ENCODE measurements at regions not wholly inside any gene's neighbourhood (a gene's known extent, or its start where the extent isn't known, plus 50 kb on each side); places are given as distances from the start of the nearest gene placed in this dataset.

DNA sequence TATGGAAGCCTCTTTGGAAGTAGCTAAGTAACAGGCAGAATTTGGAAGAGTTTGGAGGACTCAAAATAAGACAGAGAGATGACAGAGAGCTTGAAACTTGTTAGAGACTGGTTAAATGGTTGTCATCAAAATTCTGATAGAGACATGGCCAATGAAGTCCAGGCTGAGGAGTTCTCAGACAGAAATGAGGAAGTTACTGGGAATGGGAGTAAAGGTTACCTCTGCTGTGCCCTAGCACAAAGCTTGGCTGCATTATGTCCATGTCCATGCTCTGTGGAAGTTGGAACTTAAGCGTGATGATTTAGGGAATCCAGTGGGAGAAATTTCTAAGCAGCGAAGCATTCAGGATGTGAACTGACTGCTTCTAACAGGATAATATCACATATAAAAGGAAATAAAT, 146.2 kb upstream of the NDST4 start:
- Mint-ChIP-seq H3K27ac (ENCODE audit: unreplicated experiment) (no peak overlapping the region), H3K36me3 (ENCODE audit: insufficient read depth, unreplicated experiment) (no peaks in the 10 kb centered on the region), H3K4me1 (ENCODE audit: low read depth, unreplicated experiment) (no peaks in the 10 kb centered on the region), H3K9me3 (ENCODE audit: unreplicated experiment) (no peaks in the 10 kb centered on the region), H3K4me3 (ENCODE audit: unreplicated experiment) (no peak overlapping the region), H3K27me3 (ENCODE audit: insufficient read depth, unreplicated experiment) (no peaks in the 10 kb centered on the region)
- Histone ChIP-seq H3K9me3 (no peaks in the 10 kb centered on the region), H3K36me3 (ENCODE audit: control insufficient read depth, insufficient read depth, low read length) (no peaks in the 10 kb centered on the region), H3K27me3 (replicated peaks; ENCODE audit: control insufficient read depth, insufficient read depth, low read length) (no peaks in the 10 kb centered on the region), H3K4me3 (ENCODE audit: low read depth, low read length) (no peak overlapping the region), H3K4me1 (no peaks in the 10 kb centered on the region)
- BruUV-seq (replicated peaks): no TSS peak
- CTCF ChIA-PET: no interaction called here
- no peak for TF ChIP-seq CTCF (IDR thresholded peaks at IDR 0.05; ENCODE audit: insufficient read depth in 1 of 2, low read depth in 1 of 2, low read length in 1 of 2, severe bottlenecking in 1 of 2, unreplicated experiment in 1 of 2)
- DNase-seq: no peak
- POLR2A ChIA-PET: no interaction called here
- intact Hi-C loops (cut with micrococcal nuclease; ENCODE audit: unreplicated experiment): no loop called here

DNA sequence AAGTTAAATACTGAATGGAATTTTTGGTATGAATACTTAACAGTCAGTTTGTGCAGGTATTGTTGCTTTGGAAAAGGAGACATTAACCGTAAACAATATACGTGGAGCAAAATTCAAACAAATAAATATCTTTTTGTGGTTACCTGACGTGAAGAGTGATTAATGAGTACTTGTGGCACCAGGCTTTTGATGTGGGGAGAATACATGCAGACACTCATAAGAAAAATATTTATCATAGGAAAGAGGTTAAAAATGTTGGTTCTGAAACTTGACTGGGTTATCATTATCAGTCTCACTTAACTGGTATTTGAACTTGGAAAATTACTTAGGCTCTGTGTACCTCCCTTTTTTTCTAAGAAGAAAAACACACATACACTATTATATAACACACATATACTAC, 136.4 kb upstream of the NDST4 start:
- intact Hi-C loops (cut with micrococcal nuclease; ENCODE audit: unreplicated experiment): no loop called here
- Histone ChIP-seq H3K27me3 (replicated peaks; ENCODE audit: control insufficient read depth, insufficient read depth, low read length) (no peaks in the 10 kb centered on the region), H3K4me3 (ENCODE audit: low read depth, low read length) (no peak overlapping the region), H3K36me3 (ENCODE audit: control insufficient read depth, insufficient read depth, low read length) (no peaks in the 10 kb centered on the region), H3K4me1 (no peaks in the 10 kb centered on the region), H3K9me3 (no peaks in the 10 kb centered on the region)
- Mint-ChIP-seq H3K27me3 (ENCODE audit: insufficient read depth, unreplicated experiment) (no peaks in the 10 kb centered on the region), H3K36me3 (ENCODE audit: insufficient read depth, unreplicated experiment) (no peaks in the 10 kb centered on the region), H3K27ac (ENCODE audit: unreplicated experiment) (no peak overlapping the region), H3K4me1 (ENCODE audit: low read depth, unreplicated experiment) (no peaks in the 10 kb centered on the region), H3K9me3 (ENCODE audit: unreplicated experiment) (no peaks in the 10 kb centered on the region), H3K4me3 (ENCODE audit: unreplicated experiment) (no peak overlapping the region)
- CTCF ChIA-PET: no interaction called here
- TF ChIP-seq CTCF (IDR thresholded peaks at IDR 0.05; ENCODE audit: insufficient read depth in 1 of 2, low read depth in 1 of 2, low read length in 1 of 2, severe bottlenecking in 1 of 2, unreplicated experiment in 1 of 2): no peak
- BruUV-seq (replicated peaks): no TSS peak
- POLR2A ChIA-PET: no interaction called here
- no peak for DNase-seq

DNA sequence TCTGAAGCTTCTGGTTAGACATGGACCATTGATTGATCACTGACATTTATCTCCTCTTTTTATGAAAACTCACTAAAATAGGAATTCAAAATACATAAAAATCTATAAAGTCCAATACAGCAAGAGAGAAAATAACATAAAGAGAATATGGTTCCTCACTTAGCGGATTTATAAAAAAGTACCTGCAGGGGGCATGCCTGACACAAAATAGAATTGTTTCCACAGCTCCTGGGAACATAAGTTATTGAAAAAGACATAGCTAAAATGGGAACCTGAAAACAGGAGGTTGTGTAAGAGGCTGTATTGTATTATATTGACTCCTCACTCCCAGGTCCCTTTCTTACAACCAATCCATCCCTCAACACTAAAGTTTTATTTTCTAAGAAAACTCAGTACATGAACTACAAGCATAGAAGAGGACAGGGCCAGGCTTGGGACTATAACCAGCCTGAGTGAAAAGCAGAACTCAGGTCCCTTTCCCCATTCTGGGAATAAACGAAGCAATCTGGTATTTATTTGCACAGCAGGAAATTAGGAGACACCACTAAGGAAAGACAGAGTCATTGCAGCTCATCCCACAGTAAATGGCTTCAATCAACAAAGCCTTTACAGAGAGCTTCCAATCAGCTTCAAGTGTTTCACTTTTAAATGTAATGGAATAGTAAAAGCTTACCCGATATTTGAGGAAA, 121.1 kb upstream of the NDST4 start:
- intact Hi-C loops (cut with micrococcal nuclease; ENCODE audit: unreplicated experiment): loop anchor here (1.0 to 2.0 kb wide), 4 partner anchors 303 to 618 kb away; no protein-coding TSS in a partner anchor
- peak in 1 of 2 experiments; percentile 6 for DNase-seq
- H3K4me1 Mint-ChIP-seq (ENCODE audit: low read depth, unreplicated experiment): no peaks in the 10 kb centered on the region
- no TSS peak for BruUV-seq (replicated peaks)
- POLR2A ChIA-PET: no interaction called here
- peak; percentile 28 to 29 for TF ChIP-seq CTCF (IDR thresholded peaks at IDR 0.05; ENCODE audit: insufficient read depth in 1 of 2, low read depth in 1 of 2, low read length in 1 of 2, severe bottlenecking in 1 of 2, unreplicated experiment in 1 of 2)
- H3K9me3 ChIP-seq: no peaks in the 10 kb centered on the region
- no peaks in the 10 kb centered on the region for H3K9me3 Mint-ChIP-seq (ENCODE audit: unreplicated experiment)
- no peaks in the 10 kb centered on the region for H3K27me3 Mint-ChIP-seq (ENCODE audit: insufficient read depth, unreplicated experiment)
- no peak overlapping the region for H3K4me3 Mint-ChIP-seq (ENCODE audit: unreplicated experiment)
- no peak overlapping the region for H3K4me3 ChIP-seq (ENCODE audit: low read depth, low read length)
- no peaks in the 10 kb centered on the region for H3K36me3 Mint-ChIP-seq (ENCODE audit: insufficient read depth, unreplicated experiment)
- CTCF ChIA-PET: interaction anchor here (1.2 to 2.7 kb wide), 2 partner anchors 302 to 618 kb away, joined by 5 to 21 read pairs; no protein-coding TSS in a partner anchor
- no peak overlapping the region for H3K27ac Mint-ChIP-seq (ENCODE audit: unreplicated experiment)
- no peaks in the 10 kb centered on the region for H3K4me1 ChIP-seq
- no peaks in the 10 kb centered on the region for H3K36me3 ChIP-seq (ENCODE audit: control insufficient read depth, insufficient read depth, low read length)
- H3K27me3 ChIP-seq (replicated peaks; ENCODE audit: control insufficient read depth, insufficient read depth, low read length): no peaks in the 10 kb centered on the region
